CD4-positive, CD25-positive, alpha-beta regulatory T cell (primary cell): ENCODE measurements at regions not wholly inside any gene's neighbourhood (a gene's known extent, or its start where the extent isn't known, plus 50 kb on each side); places are given as distances from the start of the nearest gene placed in this dataset.
"Not testable (repeated sequence)": the region's sequence is repeated elsewhere in the genome, so short reads cannot be mapped to it uniquely, and the experiment has no call there.

ENCODE experiments used
- ATAC-seq, 2 donors: fragments of 150-1000 bp; cut with Tn5 transposase; one replicate each; pipeline ENCODE4 v1.10.0; 2021; ENCODE audit warnings: low read depth in 2 of 2, moderate number of reproducible peaks in 2 of 2, moderate library complexity in 1 of 2
- DNase-seq, 3 donors: peaks; one replicate each; pipeline versions ENCODE4 v3.0.0 to v3.0.0-alpha.2; 2012 to 2022; ENCODE audit warnings: mixed read lengths in 1 of 3
- H3K27ac ChIP-seq: one replicate; pipeline ENCODE4 v1.7.0; 2013; ENCODE audit warnings: mild to moderate bottlenecking, low read length; ENCODE audit not compliant: insufficient read depth, poor library complexity, severe bottlenecking
- H3K27me3 ChIP-seq: one replicate; pipeline ENCODE4 v1.7.0; 2013; ENCODE audit warnings: low read length; ENCODE audit not compliant: control insufficient read depth, insufficient read depth
- H3K36me3 ChIP-seq: one replicate; pipeline ENCODE4 v1.7.0; 2013; ENCODE audit warnings: mild to moderate bottlenecking, low read length, moderate library complexity; ENCODE audit not compliant: control insufficient read depth, insufficient read depth
- H3K4me1 ChIP-seq: 2 replicates; pipeline ENCODE4 v1.7.0; 2013; ENCODE audit warnings: mild to moderate bottlenecking, low read length; ENCODE audit not compliant: insufficient read depth, control insufficient read depth, poor library complexity, severe bottlenecking
- H3K4me3 ChIP-seq: one replicate; pipeline ENCODE4 v1.7.0; 2013; ENCODE audit warnings: low read depth, mild to moderate bottlenecking, low read length, moderate library complexity
- H3K9me3 ChIP-seq, 2 experiments: 1 replicate in 1 of 2; 2 replicates in 1 of 2; pipeline ENCODE4 v1.7.0; 2013; ENCODE audit warnings: low read length in 2 of 2, mild to moderate bottlenecking in 1 of 2, moderate library complexity in 1 of 2; ENCODE audit not compliant: control insufficient read depth in 2 of 2
- H3K27ac Mint-ChIP-seq, 3 donors: one replicate each; pipeline ENCODE4 v1.8.0; 2020 to 2022; ENCODE audit warnings: mild to moderate bottlenecking in 3 of 3, mixed read lengths in 3 of 3, moderate library complexity in 2 of 3
- H3K27me3 Mint-ChIP-seq: one replicate; pipeline ENCODE4 v1.8.0; 2022; ENCODE audit warnings: mild to moderate bottlenecking, mixed read lengths
- H3K36me3 Mint-ChIP-seq: one replicate; pipeline ENCODE4 v1.8.0; 2020; ENCODE audit warnings: mixed read lengths
- H3K4me1 Mint-ChIP-seq, 4 donors: one replicate each; pipeline ENCODE4 v1.8.0; 2020 to 2022; ENCODE audit warnings: mixed read lengths in 4 of 4, mild to moderate bottlenecking in 1 of 4
- H3K4me3 Mint-ChIP-seq, 4 donors: one replicate each; pipeline ENCODE4 v1.8.0; 2020 to 2022; ENCODE audit warnings: mild to moderate bottlenecking in 4 of 4, mixed read lengths in 4 of 4, moderate library complexity in 3 of 4
- H3K9me3 Mint-ChIP-seq, 7 donors: one replicate each; pipeline ENCODE4 v1.8.0; 2020 to 2022; ENCODE audit warnings: mixed read lengths in 7 of 7, mild to moderate bottlenecking in 3 of 7, moderate library complexity in 2 of 7

DNA sequence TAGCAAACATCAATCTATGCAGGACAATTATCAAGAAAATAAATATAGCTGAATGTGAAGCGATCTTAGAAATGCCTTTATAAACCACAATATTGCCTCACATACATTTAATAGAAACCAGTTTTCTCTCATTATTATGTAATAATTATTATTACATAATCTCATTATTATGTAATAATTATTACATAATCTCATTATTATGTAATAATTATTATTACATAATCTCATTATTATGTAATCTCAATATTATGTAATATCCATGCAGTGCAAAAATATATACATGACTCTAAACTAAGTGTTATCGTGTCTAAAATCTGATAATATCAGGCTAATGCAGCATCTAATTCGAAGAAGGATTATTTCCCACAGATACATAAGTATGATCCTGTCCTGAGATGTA, 563.9 kb upstream of the SEMA6A start:
- no peaks in the 10 kb centered on the region for H3K9me3 ChIP-seq
- H3K4me3 Mint-ChIP-seq: no peak overlapping the region
- H3K4me1 Mint-ChIP-seq: no peaks in the 10 kb centered on the region
- H3K27ac Mint-ChIP-seq: no peak overlapping the region
- H3K36me3 Mint-ChIP-seq: no peaks in the 10 kb centered on the region
- ATAC-seq (no peak), DNase-seq (no peak)
- no peaks in the 10 kb centered on the region for H3K36me3 ChIP-seq
- H3K4me1 ChIP-seq: no peaks in the 10 kb centered on the region
- H3K27me3 ChIP-seq: no peaks in the 10 kb centered on the region
- H3K9me3 Mint-ChIP-seq: peaks cover 0 to 19% (median 4%) of the 10 kb centered on the region in 7 donors
- H3K27ac ChIP-seq: no peak overlapping the region
- H3K27me3 Mint-ChIP-seq: no peaks in the 10 kb centered on the region
- H3K4me3 ChIP-seq: no peak overlapping the region

DNA sequence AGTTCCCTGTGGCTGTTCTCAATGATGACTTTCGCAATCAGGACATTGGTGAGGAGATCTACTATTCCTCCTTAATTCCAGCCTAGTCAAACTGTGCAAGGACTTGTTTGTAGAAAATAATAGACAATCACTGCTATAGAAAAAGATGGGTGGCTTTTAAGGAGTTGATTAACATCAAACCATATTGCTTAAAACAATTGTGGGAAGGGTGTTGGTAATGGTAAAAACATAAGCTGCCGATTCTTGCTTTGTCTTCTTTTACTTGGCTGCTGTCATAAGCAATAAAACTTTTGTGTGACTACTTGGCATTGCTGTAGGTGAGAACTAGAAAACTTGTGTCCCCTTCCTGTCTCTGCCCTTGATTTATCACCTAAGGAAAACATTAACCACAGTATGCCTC, 561.2 kb upstream of the SEMA6A start:
- Histone ChIP-seq H3K36me3 (no peaks in the 10 kb centered on the region), H3K4me1 (no peaks in the 10 kb centered on the region), H3K4me3 (no peak overlapping the region), H3K9me3 (no peaks in the 10 kb centered on the region), H3K27me3 (no peaks in the 10 kb centered on the region), H3K27ac (no peak overlapping the region)
- Mint-ChIP-seq H3K36me3 (no peaks in the 10 kb centered on the region), H3K4me1 (no peaks in the 10 kb centered on the region), H3K27ac (no peak overlapping the region), H3K27me3 (no peaks in the 10 kb centered on the region), H3K9me3 (peaks cover 0 to 14% (median 4%) of the 10 kb centered on the region in 7 donors), H3K4me3 (no peak overlapping the region)
- ATAC-seq: no peak
- no peak for DNase-seq

- H3K9me3 Mint-ChIP-seq: peaks cover 0 to 12% (median 4%) of the 10 kb centered on the region in 7 donors
- H3K4me1 Mint-ChIP-seq: no peaks in the 10 kb centered on the region
- H3K27ac Mint-ChIP-seq: no peak overlapping the region
- no peaks in the 10 kb centered on the region for H3K36me3 Mint-ChIP-seq
- no peak overlapping the region for H3K4me3 ChIP-seq
- no peaks in the 10 kb centered on the region for H3K9me3 ChIP-seq
- no peaks in the 10 kb centered on the region for H3K27me3 Mint-ChIP-seq
- no peak overlapping the region for H3K4me3 Mint-ChIP-seq
- H3K27ac ChIP-seq: no peak overlapping the region
- no peaks in the 10 kb centered on the region for H3K4me1 ChIP-seq
- H3K27me3 ChIP-seq: no peaks in the 10 kb centered on the region
- DNase-seq: no peak
- no peaks in the 10 kb centered on the region for H3K36me3 ChIP-seq
- no peak for ATAC-seq
These were observed 558.6 kb upstream of the SEMA6A start for GRCh38 chr5:117133198-117133597.

GRCh38 chr5:117131876-117132275, 557.3 kb upstream of the SEMA6A start:
- Histone ChIP-seq H3K4me1 (no peaks in the 10 kb centered on the region), H3K36me3 (no peaks in the 10 kb centered on the region), H3K27ac (no peak overlapping the region), H3K9me3 (no peaks in the 10 kb centered on the region), H3K27me3 (no peaks in the 10 kb centered on the region), H3K4me3 (no peak overlapping the region)
- DNase-seq (no peak), ATAC-seq (no peak)
- no peak overlapping the region for H3K27ac Mint-ChIP-seq
- no peaks in the 10 kb centered on the region for H3K4me1 Mint-ChIP-seq
- no peak overlapping the region for H3K4me3 Mint-ChIP-seq
- H3K9me3 Mint-ChIP-seq: peaks cover 0 to 7% (median 5%) of the 10 kb centered on the region in 7 donors
- H3K27me3 Mint-ChIP-seq: no peaks in the 10 kb centered on the region
- no peaks in the 10 kb centered on the region for H3K36me3 Mint-ChIP-seq

DNA sequence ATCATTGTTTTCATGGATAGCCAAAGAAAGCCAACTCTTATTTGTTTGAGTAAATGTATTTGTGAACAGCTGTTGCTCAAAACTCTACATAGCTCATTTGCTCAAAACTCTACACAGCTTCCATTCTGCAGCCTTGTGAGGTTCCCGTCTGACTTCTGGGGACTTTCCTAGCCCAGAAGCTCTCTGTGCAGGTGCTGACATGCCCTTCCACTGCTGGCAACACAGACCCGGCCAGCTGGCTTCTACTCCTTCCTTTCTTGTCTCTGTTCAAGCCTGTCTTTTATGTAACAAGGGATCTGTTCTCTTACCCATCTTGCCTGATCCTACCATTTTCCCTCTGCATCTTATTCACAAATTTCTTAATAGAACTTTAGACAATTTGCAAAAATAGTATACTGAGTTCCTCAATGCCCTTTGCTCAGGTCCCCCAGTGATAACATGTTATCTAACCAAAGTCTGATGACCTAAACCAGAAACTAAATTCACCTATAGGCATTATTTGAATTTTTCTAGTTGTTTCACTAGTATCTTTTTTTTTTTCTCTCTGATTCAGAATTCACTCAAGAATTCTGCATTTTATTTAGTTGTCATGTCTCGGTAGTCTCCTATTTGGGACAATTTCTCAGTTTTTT, 556.5 kb upstream of the SEMA6A start:
- H3K4me1 ChIP-seq: no peaks in the 10 kb centered on the region
- peaks cover 0 to 7% (median 5%) of the 10 kb centered on the region in 7 donors for H3K9me3 Mint-ChIP-seq
- no peaks in the 10 kb centered on the region for H3K36me3 ChIP-seq
- H3K4me3 ChIP-seq: no peak overlapping the region
- no peaks in the 10 kb centered on the region for H3K27me3 Mint-ChIP-seq
- no peaks in the 10 kb centered on the region for H3K27me3 ChIP-seq
- H3K9me3 ChIP-seq: no peaks in the 10 kb centered on the region
- H3K4me1 Mint-ChIP-seq: no peaks in the 10 kb centered on the region
- DNase-seq (no peak), ATAC-seq (no peak)
- H3K27ac ChIP-seq: no peak overlapping the region
- H3K36me3 Mint-ChIP-seq: no peaks in the 10 kb centered on the region
- H3K4me3 Mint-ChIP-seq: no peak overlapping the region
- H3K27ac Mint-ChIP-seq: no peak overlapping the region

DNA sequence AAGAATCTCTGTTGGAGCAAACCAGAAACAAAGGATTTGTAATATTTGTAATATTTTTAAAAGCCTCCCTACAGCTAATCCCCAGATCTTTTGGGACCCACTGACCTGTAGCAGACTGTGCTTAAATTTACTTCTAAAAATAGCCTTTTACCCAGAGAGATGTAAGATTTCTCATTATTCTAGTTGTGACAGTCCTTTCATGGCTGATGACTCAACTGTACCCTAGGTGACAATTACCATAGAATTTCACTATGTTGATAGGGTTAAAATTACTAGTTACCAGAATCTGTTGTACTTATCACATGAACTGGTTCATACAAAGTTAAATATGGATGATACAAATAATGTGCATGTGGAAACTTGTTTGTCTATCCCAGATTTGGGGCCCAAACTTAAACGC, 543.9 kb upstream of the SEMA6A start:
- Mint-ChIP-seq H3K4me1 (no peaks in the 10 kb centered on the region), H3K9me3 (peaks cover 1 to 15% (median 8%) of the 10 kb centered on the region in 7 donors), H3K27me3 (no peaks in the 10 kb centered on the region), H3K4me3 (no peak overlapping the region), H3K27ac (no peak overlapping the region), H3K36me3 (no peaks in the 10 kb centered on the region)
- ATAC-seq: no peak
- H3K9me3 ChIP-seq: no peaks in the 10 kb centered on the region
- no peak overlapping the region for H3K4me3 ChIP-seq
- H3K27me3 ChIP-seq: no peaks in the 10 kb centered on the region
- H3K36me3 ChIP-seq: no peaks in the 10 kb centered on the region
- no peak for DNase-seq
- H3K4me1 ChIP-seq: no peaks in the 10 kb centered on the region
- no peak overlapping the region for H3K27ac ChIP-seq

GRCh38 chr5:117117314-117117713, 542.7 kb upstream of the SEMA6A start:
- H3K9me3 Mint-ChIP-seq: peaks cover 1 to 15% (median 8%) of the 10 kb centered on the region in 7 donors
- H3K36me3 ChIP-seq, H3K27me3 Mint-ChIP-seq, H3K4me1 ChIP-seq, H3K36me3 Mint-ChIP-seq, H3K27ac ChIP-seq, H3K4me1 Mint-ChIP-seq, DNase-seq, H3K4me3 ChIP-seq, H3K4me3 Mint-ChIP-seq, H3K27ac Mint-ChIP-seq, H3K9me3 ChIP-seq, H3K27me3 ChIP-seq, ATAC-seq: not testable (repeated sequence)

DNA sequence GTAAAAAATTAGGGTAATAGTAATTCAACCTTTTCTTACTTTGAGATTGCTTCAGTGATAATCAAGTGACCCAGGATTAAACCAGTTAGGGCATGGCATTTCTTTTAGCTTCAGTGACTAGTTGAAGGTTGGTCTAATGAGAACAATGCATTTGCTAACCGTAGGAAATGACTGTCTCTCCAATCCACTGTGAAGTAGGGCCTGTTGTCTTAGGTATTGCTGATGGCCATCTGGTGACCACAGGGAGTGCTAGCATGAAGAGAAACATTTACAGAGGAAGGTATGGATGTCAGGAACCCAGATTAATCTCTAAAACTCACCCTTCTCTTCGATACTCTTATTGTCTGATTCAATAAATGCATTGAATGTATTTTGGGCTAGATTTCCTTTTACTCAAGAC, 535.9 kb upstream of the SEMA6A start:
- Mint-ChIP-seq H3K4me3 (no peak overlapping the region), H3K9me3 (peaks cover 0 to 17% (median 7%) of the 10 kb centered on the region in 7 donors)

More for the DNA sequence above, 535.9 kb upstream of the SEMA6A start:
- H3K4me3 ChIP-seq: no peak overlapping the region
- no peak overlapping the region for H3K27ac ChIP-seq
- no peaks in the 10 kb centered on the region for H3K27me3 ChIP-seq
- no peaks in the 10 kb centered on the region for H3K36me3 ChIP-seq
- Mint-ChIP-seq H3K4me1 (no peaks in the 10 kb centered on the region), H3K27ac (no peak overlapping the region), H3K27me3 (no peaks in the 10 kb centered on the region), H3K36me3 (no peaks in the 10 kb centered on the region)
- H3K4me1 ChIP-seq: no peaks in the 10 kb centered on the region
- no peaks in the 10 kb centered on the region for H3K9me3 ChIP-seq
- ATAC-seq: no peak
- DNase-seq: no peak
